ENCODE measurements at regions not wholly inside any gene's neighbourhood (a gene's known extent, or its start where the extent isn't known, plus 50 kb on each side); places are given as distances from the start of the nearest gene placed in this dataset.

DNA sequence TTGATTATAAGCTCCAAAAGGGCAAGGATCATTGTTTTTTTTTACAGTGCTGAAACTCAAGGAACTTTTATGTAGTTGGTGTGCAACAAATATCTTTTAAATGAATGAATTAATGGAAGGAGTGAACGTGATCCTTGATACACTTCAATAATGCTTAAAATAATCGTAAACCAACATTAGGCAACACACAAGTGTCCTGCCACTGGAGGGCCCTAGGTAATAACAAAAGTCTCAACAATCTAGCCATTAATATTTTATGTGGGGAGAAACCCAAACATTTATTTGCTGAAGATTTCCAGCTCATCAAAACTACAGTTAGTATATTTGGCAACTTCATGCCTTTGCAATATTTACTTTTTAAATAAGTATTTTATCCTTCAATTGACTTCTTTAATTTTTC, 309.0 kb upstream of the FBXL7 start:
- TF ChIP-seq, protein P1, sequence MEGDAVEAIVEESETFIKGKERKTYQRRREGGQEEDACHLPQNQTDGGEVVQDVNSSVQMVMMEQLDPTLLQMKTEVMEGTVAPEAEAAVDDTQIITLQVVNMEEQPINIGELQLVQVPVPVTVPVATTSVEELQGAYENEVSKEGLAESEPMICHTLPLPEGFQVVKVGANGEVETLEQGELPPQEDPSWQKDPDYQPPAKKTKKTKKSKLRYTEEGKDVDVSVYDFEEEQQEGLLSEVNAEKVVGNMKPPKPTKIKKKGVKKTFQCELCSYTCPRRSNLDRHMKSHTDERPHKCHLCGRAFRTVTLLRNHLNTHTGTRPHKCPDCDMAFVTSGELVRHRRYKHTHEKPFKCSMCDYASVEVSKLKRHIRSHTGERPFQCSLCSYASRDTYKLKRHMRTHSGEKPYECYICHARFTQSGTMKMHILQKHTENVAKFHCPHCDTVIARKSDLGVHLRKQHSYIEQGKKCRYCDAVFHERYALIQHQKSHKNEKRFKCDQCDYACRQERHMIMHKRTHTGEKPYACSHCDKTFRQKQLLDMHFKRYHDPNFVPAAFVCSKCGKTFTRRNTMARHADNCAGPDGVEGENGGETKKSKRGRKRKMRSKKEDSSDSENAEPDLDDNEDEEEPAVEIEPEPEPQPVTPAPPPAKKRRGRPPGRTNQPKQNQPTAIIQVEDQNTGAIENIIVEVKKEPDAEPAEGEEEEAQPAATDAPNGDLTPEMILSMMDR (IDR thresholded peaks at IDR 0.05) = no peak
- TF ChIP-seq POLR2A (IDR thresholded peaks at IDR 0.05; ENCODE audit: low read depth) = no peak

Measured in esophagus muscularis mucosa (tissue), 3 donors.